ENCODE measurements at regions not wholly inside any gene's neighbourhood (a gene's known extent, or its start where the extent isn't known, plus 50 kb on each side); places are given as distances from the start of the nearest gene placed in this dataset.

DNA sequence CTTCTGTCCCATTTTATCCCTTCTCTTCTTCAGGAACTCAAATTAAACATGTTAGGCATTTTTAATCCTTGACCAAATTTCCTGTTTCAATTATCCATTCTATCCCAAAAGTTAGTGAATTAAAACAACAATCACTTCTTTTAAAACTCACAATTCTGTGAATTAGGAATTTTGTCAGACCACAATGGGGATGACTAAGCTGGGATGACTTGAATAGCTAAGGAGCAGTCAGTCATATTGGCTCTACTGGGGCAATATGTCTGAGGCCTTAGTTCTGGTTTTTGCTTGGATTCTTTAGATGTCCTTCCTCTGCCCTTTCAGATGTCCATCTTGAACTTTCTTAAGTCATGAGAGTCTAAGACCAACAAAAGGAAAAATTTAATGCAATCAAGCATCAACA lies 178.2 kb upstream of the TGFBR2 start (continued):
- TF ChIP-seq JUN (IDR thresholded peaks at IDR 0.05; ENCODE audit: low read depth, low read length): no peak
